GF-D8 (cell line): ENCODE measurements at regions not wholly inside any gene's neighbourhood (a gene's known extent, or its start where the extent isn't known, plus 50 kb on each side); places are given as distances from the start of the nearest gene placed in this dataset.
"Not testable (repeated sequence)": the region's sequence is repeated elsewhere in the genome, so short reads cannot be mapped to it uniquely, and the experiment has no call there.

Experiments
- DNase-seq: peaks from one replicate; lab custom pipeline; 2025; lab: John Stamatoyannopoulos, UW

- DNase-seq = no peak
Observed at GRCh38 chr13:22979952-22980351, 200.8 kb upstream of the SGCG start.

- DNase-seq = no peak
Observed at GRCh38 chr13:22980936-22981335, 199.8 kb upstream of the SGCG start.

- DNase-seq = no peak
Observed at GRCh38 chr13:22993148-22993547, 187.6 kb upstream of the SGCG start.

- DNase-seq = no peak
Observed at GRCh38 chr13:23003446-23003845, 177.3 kb upstream of the SGCG start.

GRCh38 chr13:23007426-23007825 is 173.4 kb upstream of the SGCG start:
- DNase-seq = no peak

DNA sequence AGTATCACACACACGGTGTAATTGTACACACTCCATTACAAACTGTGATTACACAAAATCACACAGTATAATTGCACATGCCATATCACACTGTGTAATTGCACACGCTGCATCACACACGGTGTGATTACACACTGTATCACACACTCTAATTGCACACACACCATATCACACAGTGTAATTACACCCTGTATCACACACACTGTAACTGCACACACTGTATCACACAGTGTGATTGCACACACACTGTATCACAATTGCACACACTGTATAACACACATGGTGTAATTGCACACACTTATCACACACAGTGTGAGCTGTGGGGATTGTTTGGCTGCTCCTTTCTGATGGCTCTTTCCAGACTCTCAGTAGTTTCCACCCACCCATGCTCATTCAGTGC is 162.6 kb upstream of the SGCG start:
- no peak for DNase-seq

- DNase-seq = peak; percentile 21
Observed at GRCh38 chr13:23020246-23020843, 160.4 kb upstream of the SGCG start.

DNA sequence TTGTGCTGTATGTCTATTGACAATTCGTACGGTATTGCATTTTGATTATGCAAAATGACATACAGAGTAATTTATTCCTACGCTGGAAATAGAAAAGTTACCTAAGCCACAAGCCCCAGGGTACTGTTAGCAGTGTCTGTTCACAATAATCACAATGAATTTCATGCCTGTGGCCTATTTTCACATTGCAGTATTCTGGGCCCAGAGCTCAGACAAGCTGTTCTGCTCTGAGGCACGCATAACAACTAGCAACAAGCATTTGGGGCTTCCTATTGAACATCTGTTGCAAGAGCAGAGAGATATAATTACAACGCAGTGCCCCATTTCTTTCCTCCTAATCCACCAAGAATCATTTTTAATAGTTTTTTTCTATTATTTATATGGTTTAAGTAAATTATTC is 158.9 kb upstream of the SGCG start:
- no peak for DNase-seq

- no peak for DNase-seq
Observed at GRCh38 chr13:23022704-23023103, 158.1 kb upstream of the SGCG start.

DNA sequence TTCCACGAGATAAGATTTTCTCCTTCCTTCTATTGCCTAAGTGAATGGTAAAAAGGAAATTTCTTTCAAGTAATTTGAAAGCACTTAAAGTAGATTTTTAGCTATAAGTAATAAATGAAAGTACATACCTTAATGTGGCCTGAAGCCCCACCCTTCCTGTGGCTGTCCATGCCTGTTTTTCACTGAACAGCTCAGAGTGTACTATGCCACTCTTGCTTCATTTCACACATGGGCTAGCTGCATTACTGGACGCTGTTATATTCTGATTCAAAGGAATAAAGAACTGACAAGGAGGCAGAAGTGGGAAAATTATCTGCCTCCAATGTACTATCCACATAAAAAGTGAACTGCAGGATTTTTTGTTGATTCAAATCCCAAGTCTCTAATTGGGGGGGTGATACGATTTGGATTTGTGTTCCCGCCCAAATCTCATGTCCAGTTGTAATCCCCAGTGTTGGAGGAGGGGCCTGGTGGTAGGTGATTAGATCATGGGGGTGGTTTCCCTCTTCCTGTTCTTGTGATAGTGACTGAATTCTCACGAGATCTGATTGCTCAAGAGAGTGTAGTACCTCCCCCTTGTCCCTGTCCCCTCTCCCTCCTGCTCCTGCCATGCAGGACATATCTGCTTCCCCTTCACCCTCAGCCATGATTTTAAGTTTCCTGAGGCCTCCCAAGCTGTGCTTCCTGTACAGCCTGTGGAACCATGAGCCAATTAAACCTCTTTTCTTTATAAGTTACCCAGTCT is 154.7 kb upstream of the SGCG start:
- DNase-seq = no peak

DNA sequence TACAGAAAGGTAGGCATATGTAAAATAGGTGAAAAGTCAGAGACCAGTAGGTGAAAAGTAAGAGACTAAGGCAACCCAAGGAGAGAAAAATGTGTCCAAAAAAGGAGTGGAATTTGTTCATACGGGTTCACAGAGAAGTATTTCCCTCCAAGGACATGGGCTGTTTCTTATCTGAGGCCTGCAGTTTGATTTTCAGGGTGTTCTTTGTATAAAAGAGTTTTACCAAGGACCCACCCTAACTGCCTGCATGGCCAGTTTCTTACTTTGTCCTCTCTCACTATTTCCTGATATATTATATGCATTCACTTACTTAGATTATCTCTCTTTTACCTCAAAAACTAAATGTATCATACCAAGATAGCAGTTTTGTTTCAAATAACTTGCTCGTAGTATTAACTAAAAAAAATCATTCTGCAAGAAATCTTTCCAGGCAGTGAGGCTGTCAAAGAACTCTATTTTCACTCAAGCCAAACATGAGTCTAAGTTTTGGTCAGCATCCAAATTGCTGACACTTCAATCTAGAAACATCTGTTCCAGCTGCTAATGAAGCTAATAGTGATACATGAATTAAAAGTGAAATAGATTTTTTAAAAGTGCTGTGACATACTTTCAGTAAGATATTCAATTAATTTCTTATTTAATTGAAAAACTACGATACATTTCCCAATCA is 141.4 kb upstream of the SGCG start:
- DNase-seq = no peak

- no peak for DNase-seq
Observed at GRCh38 chr13:23042181-23042580, 138.6 kb upstream of the SGCG start.

- DNase-seq = no peak
Observed at GRCh38 chr13:23044906-23045305, 135.9 kb upstream of the SGCG start.

DNA sequence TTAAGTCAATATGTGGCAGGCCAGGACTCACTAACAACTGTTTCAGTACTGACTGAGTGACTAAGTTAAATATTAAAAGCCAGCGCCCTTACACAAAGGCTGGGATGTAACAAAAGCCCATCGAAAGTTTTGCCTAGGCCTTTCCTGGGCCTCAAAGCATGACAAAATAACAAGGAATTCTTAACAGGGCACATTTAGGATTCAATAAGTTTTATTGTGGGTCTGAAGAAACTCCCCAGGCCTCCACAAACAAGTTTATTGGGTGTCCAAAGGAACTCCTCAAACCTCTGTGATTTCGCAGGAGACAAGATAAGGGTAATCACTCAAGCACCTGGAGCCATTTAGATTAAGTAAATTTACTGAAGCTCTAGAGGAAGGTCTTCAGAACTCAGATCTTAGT is 130.7 kb upstream of the SGCG start:
- DNase-seq = no peak

GRCh38 chr13:23053711-23054110 is 127.1 kb upstream of the SGCG start:
- not testable (repeated sequence) for DNase-seq

DNA sequence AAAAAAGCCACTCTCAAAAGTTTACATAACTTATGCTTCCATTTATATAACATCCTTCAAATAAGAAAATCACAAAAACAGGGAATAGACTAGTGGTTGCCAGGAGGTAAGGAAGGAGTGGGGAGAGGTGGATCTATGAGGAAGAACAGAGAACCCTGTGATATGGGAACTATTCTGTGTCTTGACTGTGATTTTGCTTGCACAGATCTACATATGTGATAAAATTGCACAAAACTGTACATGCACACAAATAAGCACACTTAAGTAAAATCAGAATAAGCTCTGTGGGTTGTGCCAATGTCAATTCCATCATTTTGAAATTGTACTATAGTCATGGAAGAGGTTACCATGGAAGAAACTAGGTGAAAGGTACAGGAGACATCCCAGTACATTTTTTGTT is 121.6 kb upstream of the SGCG start:
- no peak for DNase-seq

GRCh38 chr13:23060959-23061358 is 119.8 kb upstream of the SGCG start:
- no peak for DNase-seq

GRCh38 chr13:23067129-23067528 is 113.7 kb upstream of the SGCG start:
- no peak for DNase-seq

DNA sequence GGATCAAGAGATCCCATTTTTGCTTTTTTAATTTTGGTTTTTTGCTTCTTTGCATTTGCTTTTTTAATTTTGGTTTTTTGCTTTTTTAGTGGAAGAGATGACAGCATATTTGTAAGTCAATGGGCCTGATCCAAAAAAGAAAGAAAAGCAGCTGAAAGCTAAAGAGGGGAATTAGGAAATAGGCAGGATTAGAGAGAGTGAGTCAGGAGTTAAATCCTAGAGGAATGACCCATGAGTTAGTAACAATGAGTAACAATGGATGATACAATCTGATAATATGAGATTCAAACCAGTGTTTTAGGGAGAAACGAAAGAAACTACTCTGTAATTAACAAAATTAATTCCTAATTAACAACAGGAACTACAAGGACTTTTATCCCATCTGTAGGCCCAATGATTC is 111.2 kb upstream of the SGCG start:
- no peak for DNase-seq

DNA sequence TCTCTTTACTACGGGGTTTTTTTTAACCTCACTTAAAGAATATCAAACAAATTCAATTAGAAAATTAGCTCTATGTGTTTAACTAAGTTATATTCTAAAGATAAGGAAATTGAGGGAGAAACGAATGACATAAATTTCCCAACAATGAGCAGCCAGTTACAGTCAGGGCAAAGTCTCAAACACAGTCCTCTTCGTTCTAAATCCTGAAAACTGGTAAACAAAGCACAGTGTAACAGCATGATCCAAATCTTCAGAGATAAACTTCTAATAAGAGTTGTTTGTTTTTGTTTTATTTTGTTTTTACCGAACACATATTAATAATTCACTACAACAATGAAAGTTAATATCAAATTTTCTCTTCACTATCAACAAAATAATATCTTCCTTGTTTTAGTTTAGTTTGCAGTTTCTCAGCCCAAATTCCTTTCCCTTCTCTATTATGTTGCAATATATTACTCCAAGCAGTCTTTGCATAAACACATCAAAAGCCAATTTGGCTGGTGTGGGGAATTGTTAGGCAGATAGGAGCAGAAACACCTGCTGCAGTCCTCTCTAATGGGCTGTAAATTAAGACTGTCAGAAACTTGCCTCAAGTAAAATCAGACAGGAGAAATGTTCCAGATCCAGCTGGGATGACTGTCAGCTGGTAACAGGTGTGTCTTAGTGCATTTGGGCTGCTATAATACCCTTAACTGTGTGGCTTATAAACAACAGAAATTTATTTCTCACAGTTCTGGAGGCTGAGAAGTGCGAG is 106.5 kb upstream of the SGCG start:
- no peak for DNase-seq

GRCh38 chr13:23081220-23081619 is 99.6 kb upstream of the SGCG start:
- no peak for DNase-seq

- no peak for DNase-seq
Observed at GRCh38 chr13:23081901-23082300, 98.9 kb upstream of the SGCG start.
